Caco-2 (cell line): ENCODE measurements at regions not wholly inside any gene's neighbourhood (a gene's known extent, or its start where the extent isn't known, plus 50 kb on each side); places are given as distances from the start of the nearest gene placed in this dataset.

Experiments
- BruUV-seq: library from RNA; stranded (reverse); fragments of 400-500 nt; replicated peaks from 2 replicates; lab custom pipeline; 2021; lab: Mats Ljungman, UMichigan
- CTCF ChIA-PET: fragments of 300-600 bp; sonication (Branson Sonifier 250); formaldehyde crosslinking; loops from one replicate; lab custom pipeline; 2022; ENCODE audit warnings: antibody characterized with exemption; lab: Charles Lee
- POLR2A ChIA-PET: fragments of 300-600 bp; sonication (Branson Sonifier 250); formaldehyde crosslinking; loops from one replicate; lab custom pipeline; 2022; ENCODE audit warnings: antibody characterized with exemption; lab: Charles Lee
- DNase-seq, 2 experiments: peaks; one replicate each; pipeline versions ENCODE4 v3.0.0 to v3.0.0-alpha.2; 2020 to 2022
- H3K27me3 ChIP-seq: replicated peaks from 2 replicates; pipeline ENCODE4 v1.6.0; 2011; ENCODE audit warnings: low read length; ENCODE audit not compliant: control insufficient read depth, insufficient read depth
- H3K36me3 ChIP-seq: 2 replicates; pipeline ENCODE4 v1.5.1; 2011; ENCODE audit warnings: low read length; ENCODE audit not compliant: control insufficient read depth, insufficient read depth
- H3K4me1 ChIP-seq: fragments of 250-450 bp; sonication (Bioruptor Pico); 2 replicates; pipeline ENCODE4 v1.5.1; 2020; ENCODE audit warnings: mild to moderate bottlenecking
- H3K4me3 ChIP-seq: 2 replicates; pipeline ENCODE4 v1.5.1; 2011; ENCODE audit warnings: low read depth, mild to moderate bottlenecking, control low read depth, low read length
- H3K9me3 ChIP-seq: fragments of 250-450 bp; sonication (Bioruptor Pico); 2 replicates; pipeline ENCODE4 v1.5.1; 2020; ENCODE audit warnings: mild to moderate bottlenecking, moderate library complexity
- H3K27ac Mint-ChIP-seq: one replicate; pipeline ENCODE4 v1.8.0; 2022; ENCODE audit warnings: mixed read lengths; ENCODE audit not compliant: unreplicated experiment
- H3K27me3 Mint-ChIP-seq: one replicate; pipeline ENCODE4 v1.8.0; 2022; ENCODE audit warnings: mixed read lengths; ENCODE audit not compliant: insufficient read depth, unreplicated experiment
- H3K36me3 Mint-ChIP-seq: one replicate; pipeline ENCODE4 v1.8.0; 2022; ENCODE audit warnings: mild to moderate bottlenecking, mixed read lengths; ENCODE audit not compliant: insufficient read depth, unreplicated experiment
- H3K4me1 Mint-ChIP-seq: one replicate; pipeline ENCODE4 v1.8.0; 2022; ENCODE audit warnings: low read depth, mixed read lengths; ENCODE audit not compliant: unreplicated experiment
- H3K4me3 Mint-ChIP-seq: one replicate; pipeline ENCODE4 v1.8.0; 2022; ENCODE audit warnings: mild to moderate bottlenecking, moderate library complexity, mixed read lengths; ENCODE audit not compliant: unreplicated experiment
- H3K9me3 Mint-ChIP-seq: one replicate; pipeline ENCODE4 v1.8.0; 2022; ENCODE audit warnings: mixed read lengths; ENCODE audit not compliant: unreplicated experiment
- CTCF ChIP-seq, 2 experiments: fragments of 200-600 bp in 1 of 2; IDR thresholded peaks; 1 replicate in 1 of 2; 2 replicates in 1 of 2; pipeline versions ENCODE4 v1.5.1 to v1.8.0; 2011 to 2022; ENCODE audit warnings: antibody characterized with exemption in 1 of 2, control low read depth in 1 of 2, inconsistent platforms in 1 of 2, low read depth in 1 of 2, low read length in 1 of 2, mild to moderate bottlenecking in 1 of 2, moderate library complexity in 1 of 2; ENCODE audit not compliant: insufficient read depth in 1 of 2, severe bottlenecking in 1 of 2, unreplicated experiment in 1 of 2
- intact Hi-C: fragments of 100-400 bp; cut with micrococcal nuclease; formaldehyde crosslinking; loops from one replicate; pipeline ENCODE4 v1.10.0; 2022; ENCODE audit not compliant: unreplicated experiment

GRCh38 chr5:135229679-135230132 lies 169.3 kb downstream of the MACROH2A1 start:
- ChIA-PET POLR2A (no interaction called here), CTCF (no interaction called here)
- no TSS peak for BruUV-seq
- Mint-ChIP-seq H3K4me3 (peak overlapping the region; percentile 12), H3K4me1 (peaks cover 8% of the 10 kb centered on the region), H3K36me3 (peaks cover 8% of the 10 kb centered on the region), H3K27ac (peak overlapping the region; percentile 21), H3K9me3 (peaks cover 9% of the 10 kb centered on the region), H3K27me3 (no peaks in the 10 kb centered on the region)
- Histone ChIP-seq H3K4me1 (peaks cover 17% of the 10 kb centered on the region), H3K9me3 (peaks cover 18% of the 10 kb centered on the region; the same call in 1 of the 2 replicates), H3K4me3 (no peak overlapping the region), H3K27me3 (no peaks in the 10 kb centered on the region), H3K36me3 (no peaks in the 10 kb centered on the region; the same call in 1 of the 2 replicates)
- no peak for DNase-seq
- TF ChIP-seq CTCF (IDR thresholded peaks at IDR 0.05; ENCODE audit: insufficient read depth in 1 of 2, low read depth in 1 of 2, low read length in 1 of 2, severe bottlenecking in 1 of 2, unreplicated experiment in 1 of 2), result no peak
- intact Hi-C loops, result no loop called here

GRCh38 chr5:135229122-135229521 lies 169.9 kb downstream of the MACROH2A1 start:
- peak overlapping the region; percentile 21 for H3K27ac Mint-ChIP-seq
- Histone ChIP-seq H3K4me3 (no peak overlapping the region), H3K9me3 (peaks cover 18% of the 10 kb centered on the region; the same call in 1 of the 2 replicates), H3K4me1 (peaks cover 17% of the 10 kb centered on the region), H3K36me3 (no peaks in the 10 kb centered on the region; the same call in 1 of the 2 replicates), H3K27me3 (no peaks in the 10 kb centered on the region)
- CTCF ChIA-PET, result no interaction called here
- POLR2A ChIA-PET, result no interaction called here
- peaks cover 8% of the 10 kb centered on the region for H3K4me1 Mint-ChIP-seq
- peaks cover 8% of the 10 kb centered on the region for H3K36me3 Mint-ChIP-seq
- TF ChIP-seq CTCF (IDR thresholded peaks at IDR 0.05; ENCODE audit: insufficient read depth in 1 of 2, low read depth in 1 of 2, low read length in 1 of 2, severe bottlenecking in 1 of 2, unreplicated experiment in 1 of 2), result no peak
- H3K4me3 Mint-ChIP-seq, result no peak overlapping the region
- H3K9me3 Mint-ChIP-seq, result peaks cover 9% of the 10 kb centered on the region
- intact Hi-C loops, result no loop called here
- BruUV-seq, result no TSS peak
- no peaks in the 10 kb centered on the region for H3K27me3 Mint-ChIP-seq
- DNase-seq, result no peak

GRCh38 chr5:135228222-135228621 lies 170.8 kb downstream of the MACROH2A1 start:
- DNase-seq, result no peak
- POLR2A ChIA-PET, result no interaction called here

More at GRCh38 chr5:135228222-135228621, 170.8 kb downstream of the MACROH2A1 start:
- no peaks in the 10 kb centered on the region; the same call in 1 of the 2 replicates for H3K36me3 ChIP-seq
- TF ChIP-seq CTCF (IDR thresholded peaks at IDR 0.05; ENCODE audit: insufficient read depth in 1 of 2, low read depth in 1 of 2, low read length in 1 of 2, severe bottlenecking in 1 of 2, unreplicated experiment in 1 of 2), result no peak
- peaks cover 8% of the 10 kb centered on the region for H3K4me1 Mint-ChIP-seq
- no peak overlapping the region for H3K4me3 Mint-ChIP-seq
- H3K36me3 Mint-ChIP-seq, result peaks cover 8% of the 10 kb centered on the region
- H3K9me3 ChIP-seq, result peaks cover 18% of the 10 kb centered on the region; the same call in 1 of the 2 replicates
- CTCF ChIA-PET, result no interaction called here
- intact Hi-C loops, result no loop called here
- BruUV-seq, result no TSS peak
- peaks cover 17% of the 10 kb centered on the region for H3K4me1 ChIP-seq
- no peak overlapping the region for H3K27ac Mint-ChIP-seq
- no peak overlapping the region for H3K4me3 ChIP-seq
- H3K27me3 Mint-ChIP-seq, result no peaks in the 10 kb centered on the region
- H3K9me3 Mint-ChIP-seq, result peaks cover 9% of the 10 kb centered on the region
- no peaks in the 10 kb centered on the region for H3K27me3 ChIP-seq
